Hypothalamus (tissue), 51 donors: ENCODE measurements at regions not wholly inside any gene's neighbourhood (a gene's known extent, or its start where the extent isn't known, plus 50 kb on each side); places are given as distances from the start of the nearest gene placed in this dataset.

ENCODE experiments used
- DNase-seq, 51 donors: peaks; one replicate each; lab custom pipeline; 2025; lab: John Stamatoyannopoulos, UW

DNA sequence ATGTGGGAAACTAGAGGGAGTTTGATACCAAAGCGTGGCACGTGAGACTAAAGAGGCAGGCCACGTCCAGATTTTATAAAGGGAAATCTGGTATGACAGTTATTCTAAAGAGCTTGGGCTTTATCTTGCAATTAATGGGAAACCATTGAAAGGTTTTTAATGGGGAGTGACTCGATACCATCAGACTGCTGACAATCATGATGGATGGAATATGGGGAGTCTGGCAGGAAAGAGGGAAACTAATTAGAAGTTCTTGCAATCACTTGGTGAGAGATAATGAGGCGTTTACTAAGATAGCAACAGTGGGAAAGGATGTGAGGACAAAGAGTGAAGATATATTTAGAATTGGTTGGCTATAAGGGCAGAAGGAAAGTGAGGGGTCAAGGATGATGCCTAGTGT is 94.0 kb downstream of the MBL2 start:
- DNase-seq: no peak

- no peak for DNase-seq
Observed at GRCh38 chr10:52679117-52679516, 93.5 kb downstream of the MBL2 start.

- no peak for DNase-seq
Observed at GRCh38 chr10:52682766-52683165, 89.8 kb downstream of the MBL2 start.

GRCh38 chr10:52683776-52684175 is 88.8 kb downstream of the MBL2 start:
- no peak for DNase-seq

DNA sequence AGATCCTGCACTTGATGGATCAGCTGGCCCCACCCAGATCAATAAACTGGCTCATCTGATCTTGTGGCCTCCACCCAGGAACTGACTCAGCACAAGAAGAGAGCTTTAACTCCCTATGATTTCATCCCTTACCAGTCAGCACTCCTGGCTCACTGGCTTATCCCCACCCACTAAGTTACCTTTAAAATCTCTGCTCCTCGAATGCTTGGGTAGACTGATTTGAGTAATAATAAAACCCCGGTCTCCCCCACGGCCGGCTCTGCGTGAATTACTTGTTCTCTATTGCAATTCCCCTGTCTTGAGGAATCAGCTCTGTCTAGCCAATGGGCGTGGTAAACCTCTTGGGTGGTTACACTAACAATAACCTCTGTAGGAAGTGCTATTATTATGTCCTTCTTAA is 83.7 kb downstream of the MBL2 start:
- DNase-seq: no peak

GRCh38 chr10:52696232-52696631 is 76.4 kb downstream of the MBL2 start:
- no peak for DNase-seq

DNA sequence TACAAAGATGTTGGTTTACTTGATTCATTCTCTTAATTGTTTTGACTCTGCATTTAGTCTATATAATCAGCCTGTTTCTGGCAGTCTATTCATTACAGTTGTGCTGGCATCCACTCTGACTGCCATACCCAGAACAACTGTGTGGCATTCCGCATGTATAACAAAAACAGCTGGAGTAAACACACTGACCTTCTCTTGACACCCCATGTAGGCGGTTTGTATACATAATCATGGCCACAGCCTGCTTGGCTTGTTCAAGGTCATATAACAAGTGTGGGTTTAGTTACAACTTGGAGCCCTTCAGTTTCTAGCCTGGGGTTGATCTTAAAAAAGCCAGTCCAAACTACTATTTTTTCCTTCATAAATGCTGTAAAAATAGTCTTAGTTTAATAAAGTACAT is 70.9 kb downstream of the MBL2 start:
- no peak for DNase-seq

GRCh38 chr10:52703451-52703850 is 69.1 kb downstream of the MBL2 start:
- DNase-seq: no peak

- no peak for DNase-seq
Observed at GRCh38 chr10:52703898-52704297, 68.7 kb downstream of the MBL2 start.

GRCh38 chr10:52706332-52707070 is 66.1 kb downstream of the MBL2 start:
- no peak for DNase-seq
